GM18502 (cell line): ENCODE measurements at regions not wholly inside any gene's neighbourhood (a gene's known extent, or its start where the extent isn't known, plus 50 kb on each side); places are given as distances from the start of the nearest gene placed in this dataset.
A peak's percentile ranks its signal among the peaks of the same experiment; 100 is the strongest.
"Not testable (repeated sequence)": the region's sequence is repeated elsewhere in the genome, so short reads cannot be mapped to it uniquely, and the experiment has no call there.

Source experiments
- ATAC-seq: cut with Tn5 transposase; IDR thresholded peaks from one replicate; pipeline ENCODE4 v1.9.1; 2021; ENCODE audit warnings: mild to moderate bottlenecking; ENCODE audit not compliant: unreplicated experiment, poor library complexity

DNA sequence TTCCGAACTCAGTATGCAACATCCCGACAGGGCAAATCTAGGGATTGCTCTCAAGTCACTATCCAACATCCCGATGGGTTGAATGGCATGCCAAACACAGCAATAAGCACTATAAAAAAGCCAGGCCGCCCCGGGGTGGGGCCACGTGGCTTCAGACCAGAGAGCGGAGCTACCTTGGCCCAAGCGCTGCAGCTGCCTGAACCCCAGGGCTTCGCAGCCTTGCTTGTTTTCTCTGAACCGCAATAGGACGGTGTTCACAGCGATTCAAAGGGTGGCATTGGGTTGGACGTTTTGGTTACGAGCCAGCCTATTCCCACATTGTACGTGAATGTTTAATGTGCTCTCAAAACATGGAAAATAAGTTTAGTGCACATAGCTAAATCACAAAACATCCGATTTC is 161.0 kb downstream of the SYT15 start:
- ATAC-seq: not testable (repeated sequence)

DNA sequence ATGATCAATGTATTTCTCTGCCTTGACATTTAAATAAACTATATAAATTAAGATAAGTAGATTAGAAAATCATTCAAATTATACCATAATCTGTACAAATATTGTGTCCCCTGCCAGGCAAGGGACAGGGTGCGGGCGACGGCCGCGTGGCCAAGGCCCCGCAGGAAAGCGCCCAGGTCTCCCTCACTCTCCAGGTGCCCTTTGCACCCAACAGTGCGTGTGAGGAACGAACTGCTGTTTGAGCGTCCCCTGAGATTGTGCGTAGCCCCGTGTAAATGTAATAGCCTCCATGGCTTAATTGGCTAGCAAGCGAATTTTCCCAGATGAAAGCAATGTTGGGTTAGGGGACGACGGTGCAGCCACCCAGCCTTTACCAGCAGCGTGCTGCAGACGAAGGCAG is 161.4 kb downstream of the SYT15 start:
- ATAC-seq: not testable (repeated sequence)

DNA sequence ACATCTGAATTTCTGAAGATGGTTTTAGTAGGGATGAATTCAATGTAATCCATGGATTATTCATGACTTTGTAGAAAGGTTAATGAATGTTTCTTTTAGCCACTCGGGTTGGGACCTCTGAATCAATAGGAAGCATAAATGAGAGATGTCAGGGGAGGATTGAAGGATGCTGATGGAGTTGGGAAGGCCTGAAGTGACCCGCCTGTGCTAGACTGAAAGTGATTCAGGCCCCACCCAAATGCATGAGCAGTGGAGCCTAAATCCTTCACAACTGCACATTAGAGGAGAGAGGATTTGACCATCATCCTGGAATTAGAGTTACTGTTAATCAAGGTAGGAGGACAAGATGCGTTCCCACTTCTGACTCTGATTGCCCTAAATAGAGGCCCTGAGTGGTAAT is 162.2 kb upstream of the PTPN20 start:
- ATAC-seq: not testable (repeated sequence)

DNA sequence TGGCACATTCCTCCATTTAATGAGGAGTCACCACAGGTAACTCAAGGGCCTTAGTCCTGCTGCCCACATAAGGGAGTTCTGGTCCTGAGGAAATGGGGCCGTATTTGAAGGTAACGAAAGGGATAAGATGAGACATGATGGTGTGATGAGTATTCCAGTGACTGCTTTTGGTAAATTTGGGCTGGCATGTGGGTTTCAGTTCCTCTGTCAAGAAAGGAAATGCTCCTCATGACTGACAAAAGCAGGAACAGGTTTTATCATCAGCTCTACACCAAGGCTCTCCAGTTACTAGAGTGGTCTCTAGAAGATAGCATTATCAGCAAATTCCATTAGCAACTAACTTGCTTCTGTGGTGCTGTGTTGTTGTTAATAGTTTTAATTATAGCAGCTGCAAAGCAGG is 161.8 kb upstream of the PTPN20 start:
- not testable (repeated sequence) for ATAC-seq

DNA sequence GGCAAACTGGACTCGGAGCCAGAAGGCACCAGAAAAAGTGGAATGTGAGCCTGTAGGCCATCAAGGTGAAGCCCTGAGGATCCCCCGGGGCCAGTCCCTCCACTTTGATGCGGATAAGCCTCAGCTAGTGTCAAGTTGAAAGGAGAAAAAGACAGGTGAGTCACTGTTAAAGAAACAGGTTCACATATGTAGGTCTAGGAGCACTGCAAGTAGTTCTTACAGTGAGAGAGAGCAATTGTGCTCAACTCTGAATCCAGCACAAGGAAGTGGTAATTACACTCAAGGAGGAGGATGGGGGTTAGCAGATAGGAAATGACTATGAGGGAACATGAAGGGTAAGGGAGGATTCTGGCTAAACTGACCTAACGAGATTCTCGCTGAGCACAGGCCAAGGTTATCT is 157.5 kb upstream of the PTPN20 start:
- not testable (repeated sequence) for ATAC-seq

DNA sequence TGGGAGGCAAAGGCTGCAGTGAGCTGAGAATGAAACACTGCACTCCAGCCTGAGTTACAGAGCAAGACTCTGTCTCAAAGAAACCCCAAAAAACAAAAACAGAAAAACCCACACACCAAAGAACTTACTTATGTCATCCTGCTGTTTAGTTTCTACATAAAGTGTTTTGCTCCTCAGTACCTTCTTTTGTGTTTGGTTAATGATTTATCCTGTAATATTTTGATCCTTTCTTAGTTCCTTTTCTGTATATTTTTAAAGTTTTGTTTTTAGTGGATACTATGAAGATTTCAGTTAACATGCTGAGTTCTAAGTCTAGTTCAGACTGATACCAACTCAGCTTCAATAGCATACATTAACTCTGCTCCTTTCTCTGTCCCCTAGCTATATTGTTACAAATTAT is 149.8 kb upstream of the PTPN20 start:
- not testable (repeated sequence) for ATAC-seq

DNA sequence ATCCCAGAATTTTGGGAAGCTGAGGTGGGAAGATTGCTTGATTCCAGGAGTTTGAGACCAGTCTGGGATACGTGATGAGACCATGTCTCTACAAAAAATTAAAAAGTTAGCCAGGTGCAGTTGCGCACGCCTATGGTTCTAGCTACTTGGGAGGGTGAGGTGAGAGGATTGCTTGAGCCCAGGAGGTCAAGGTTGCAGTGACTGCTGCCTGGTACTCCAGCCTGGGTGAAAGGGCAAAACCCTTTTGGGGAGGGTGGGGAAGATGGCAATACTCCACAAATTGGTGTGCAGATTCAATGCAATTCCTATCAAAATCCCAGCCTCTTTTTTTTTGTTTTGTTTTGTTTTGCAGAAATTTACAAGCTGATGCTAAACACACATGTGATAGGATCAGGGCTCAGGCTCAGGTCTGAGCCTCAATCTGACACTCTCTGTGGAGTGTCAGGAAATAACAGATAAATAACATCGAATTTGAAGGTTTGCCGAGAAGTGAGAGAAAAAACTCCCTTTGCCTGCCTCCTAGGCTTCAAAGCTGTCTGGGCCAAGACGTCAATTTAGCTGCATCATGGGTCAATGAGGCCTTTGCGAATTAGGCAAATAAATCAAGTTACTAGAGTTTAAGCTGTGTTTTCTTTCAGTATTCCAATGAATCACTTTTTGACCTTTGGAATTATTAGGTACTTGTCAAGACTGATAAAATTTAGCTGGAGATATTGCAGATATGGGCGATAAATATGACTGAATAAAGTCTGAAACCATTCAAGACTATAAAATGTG is 142.5 kb upstream of the PTPN20 start:
- ATAC-seq: not testable (repeated sequence)

DNA sequence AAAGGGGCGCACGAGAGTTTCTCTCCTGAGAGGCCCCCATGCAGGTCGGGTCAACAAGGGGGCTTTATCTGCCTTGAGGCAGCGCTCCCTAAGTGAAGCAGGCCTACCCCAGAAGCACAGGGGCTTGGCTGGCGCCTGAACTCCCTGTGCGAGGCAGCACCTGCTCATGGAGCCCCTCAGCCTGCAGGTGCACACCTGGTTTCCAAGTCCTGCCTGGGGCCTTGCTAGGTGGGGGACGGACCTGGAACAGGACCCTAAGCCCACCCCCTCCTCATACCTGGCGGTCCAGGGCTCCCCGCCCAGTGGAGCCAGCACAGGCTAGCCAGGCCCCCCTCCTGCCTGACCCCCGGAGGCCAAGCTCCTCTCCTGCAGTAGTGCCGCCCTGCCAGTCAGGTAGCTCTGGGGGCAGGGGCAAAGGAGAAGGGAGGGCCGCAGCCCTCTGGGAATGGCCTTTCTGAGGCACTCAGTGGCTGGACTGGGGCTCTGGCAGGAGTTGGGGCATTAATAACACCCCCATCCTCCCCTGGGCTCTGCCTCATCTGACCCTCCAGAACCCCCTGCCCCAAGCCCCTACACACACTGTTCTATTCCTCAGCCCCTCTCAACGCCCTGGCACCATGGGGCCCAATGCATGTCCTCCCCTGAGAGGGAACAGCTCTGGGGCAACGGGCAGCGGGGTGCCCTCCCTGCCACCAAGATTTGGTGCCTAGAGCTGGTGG is 137.9 kb upstream of the PTPN20 start:
- ATAC-seq: not testable (repeated sequence)

DNA sequence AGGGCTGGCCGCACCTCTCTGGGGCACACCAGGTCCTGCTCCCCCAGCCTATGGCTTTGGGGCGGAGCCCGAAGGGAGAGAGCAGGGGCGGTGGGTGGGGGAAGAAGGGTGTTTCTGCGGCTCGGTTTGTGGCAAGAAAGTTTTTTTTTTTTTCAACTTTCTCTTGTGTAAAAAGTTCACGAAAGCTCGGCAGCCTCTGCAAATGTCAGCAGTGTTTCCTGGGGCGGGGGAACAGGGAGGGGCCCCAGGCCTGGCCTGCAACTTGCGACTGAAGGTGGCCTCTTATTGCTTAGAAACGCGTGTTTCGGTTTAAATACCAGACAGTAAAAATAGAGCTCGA is 137.4 kb upstream of the PTPN20 start:
- not testable (repeated sequence) for ATAC-seq

DNA sequence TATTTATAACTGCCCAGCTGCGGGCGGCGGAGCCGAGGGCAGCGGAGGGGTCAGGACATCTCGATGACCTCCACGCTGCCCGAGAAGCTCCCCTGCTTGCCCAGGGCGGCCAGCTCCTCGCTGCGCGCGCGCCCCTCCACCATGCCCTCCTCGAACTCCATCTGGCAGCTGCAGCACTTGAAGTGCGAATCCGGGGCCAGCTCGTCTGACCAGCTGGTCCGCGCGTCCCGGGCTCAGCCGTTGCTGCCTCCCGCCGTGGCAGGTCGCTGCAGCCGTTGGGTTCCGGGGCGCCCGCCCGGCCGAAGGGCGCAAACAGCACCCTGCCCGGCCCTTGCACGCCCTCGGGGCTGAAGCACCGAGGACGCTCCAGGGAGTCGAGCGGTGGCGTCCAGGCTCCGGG is 136.9 kb upstream of the PTPN20 start:
- not testable (repeated sequence) for ATAC-seq

DNA sequence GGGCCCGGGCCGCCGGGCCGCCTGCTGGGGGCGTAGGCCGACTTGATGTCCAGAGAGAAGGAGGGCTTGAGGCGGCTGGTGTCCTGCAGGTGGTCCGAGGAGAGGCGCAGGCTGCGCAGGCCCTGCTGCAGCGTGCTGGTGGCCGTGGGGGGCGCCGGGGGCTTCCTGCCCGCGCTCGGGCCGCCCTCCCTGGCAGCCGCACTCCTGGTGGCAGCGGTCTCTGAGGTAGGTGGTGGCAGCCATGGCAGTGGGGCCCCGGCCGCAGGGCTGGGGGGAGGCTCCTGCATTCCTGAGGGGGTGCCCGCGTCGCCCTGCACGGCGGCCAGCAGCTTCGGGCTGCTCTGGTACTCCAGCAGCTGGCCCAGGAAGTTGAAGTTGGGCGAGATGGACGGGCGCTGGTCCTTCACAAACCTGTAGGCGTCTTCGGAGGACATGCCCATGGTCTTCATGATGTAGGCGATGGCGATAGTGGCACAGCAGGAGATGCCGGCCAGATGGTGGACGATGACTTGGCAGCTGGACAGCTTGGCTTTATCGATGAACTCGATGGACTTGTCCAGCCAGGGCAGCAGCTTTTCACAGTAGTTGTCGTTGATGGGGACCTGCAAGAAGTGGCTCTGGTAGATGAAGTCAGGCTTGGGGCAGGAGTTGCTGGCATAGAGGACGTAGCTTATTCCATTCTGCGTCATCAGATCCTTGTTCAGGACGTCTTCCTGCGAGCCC is 136.1 kb upstream of the PTPN20 start:
- ATAC-seq: not testable (repeated sequence)

DNA sequence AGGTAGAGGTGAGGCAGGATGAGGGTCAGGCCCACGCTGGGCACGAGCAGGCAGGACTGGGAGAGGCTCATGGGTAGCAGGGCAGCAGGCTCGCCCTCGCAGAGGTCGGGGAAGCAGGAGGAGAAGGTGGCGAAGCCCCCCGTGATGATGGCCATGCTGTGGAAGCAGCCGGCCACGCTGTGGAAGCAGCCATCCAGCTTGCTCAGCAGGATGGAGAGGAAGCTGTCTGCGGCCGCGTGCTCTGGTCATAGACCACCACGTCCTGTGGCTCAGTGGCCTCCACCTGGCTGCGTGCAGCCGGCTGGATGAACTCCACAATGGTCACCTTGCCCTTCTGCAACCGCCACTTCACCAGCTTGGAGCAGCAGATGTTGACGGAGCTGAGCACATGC is 135.6 kb upstream of the PTPN20 start:
- not testable (repeated sequence) for ATAC-seq

DNA sequence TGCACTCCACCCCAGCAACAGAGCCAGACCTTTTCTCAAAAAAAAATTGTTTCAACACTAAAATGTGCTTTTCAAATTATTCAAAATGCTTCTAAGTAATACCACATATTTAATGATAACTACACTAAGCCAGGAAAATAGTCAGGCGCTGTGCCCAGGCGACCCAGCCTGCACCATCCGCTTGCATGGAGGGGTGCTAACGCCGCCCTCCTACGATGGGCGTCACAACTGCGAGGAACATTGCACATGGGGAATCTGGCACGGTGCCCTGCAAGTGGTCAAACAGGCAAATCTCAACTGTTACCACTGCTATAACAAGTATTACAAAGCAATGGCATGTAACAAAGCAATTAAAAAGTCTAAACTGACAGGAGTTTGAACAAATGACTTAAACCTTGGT is 131.7 kb upstream of the PTPN20 start:
- not testable (repeated sequence) for ATAC-seq

DNA sequence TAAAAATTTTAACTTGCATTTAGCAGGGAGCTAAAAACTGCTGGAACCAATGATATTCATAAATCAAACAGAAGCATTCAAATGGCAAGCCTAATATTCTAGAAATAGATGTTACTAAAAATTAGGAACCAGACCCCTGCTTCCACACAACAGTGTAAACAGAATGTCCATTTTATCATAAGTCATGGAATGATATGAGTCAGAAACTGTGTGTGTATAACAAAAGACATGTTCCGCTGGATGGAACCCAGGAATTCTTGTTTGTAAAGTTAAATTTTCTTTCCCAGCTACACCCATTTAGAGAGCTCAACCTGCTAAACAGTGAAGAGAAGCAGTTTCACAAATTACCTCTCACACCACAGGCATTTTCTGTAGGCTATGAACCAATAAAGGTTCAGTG is 131.1 kb upstream of the PTPN20 start:
- not testable (repeated sequence) for ATAC-seq

DNA sequence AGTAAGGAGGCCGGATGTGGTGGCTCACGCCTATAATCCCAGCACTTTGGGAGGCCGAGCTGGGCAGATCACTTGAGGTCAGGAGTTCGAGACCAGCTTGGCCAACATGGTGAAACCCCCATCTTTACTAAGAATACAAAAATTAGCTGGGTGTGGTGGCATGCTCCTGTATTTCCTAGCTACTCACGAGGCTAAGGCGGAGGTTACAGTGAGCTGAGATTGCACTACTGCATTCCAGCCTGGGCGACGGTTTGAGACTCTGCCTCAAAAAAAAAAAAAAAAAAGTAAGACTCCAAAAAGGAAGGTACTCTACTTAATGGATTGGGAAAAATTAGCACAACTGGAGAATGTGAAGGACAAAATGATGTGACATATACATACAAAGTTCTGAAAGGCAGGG is 130.2 kb upstream of the PTPN20 start:
- ATAC-seq: not testable (repeated sequence)

DNA sequence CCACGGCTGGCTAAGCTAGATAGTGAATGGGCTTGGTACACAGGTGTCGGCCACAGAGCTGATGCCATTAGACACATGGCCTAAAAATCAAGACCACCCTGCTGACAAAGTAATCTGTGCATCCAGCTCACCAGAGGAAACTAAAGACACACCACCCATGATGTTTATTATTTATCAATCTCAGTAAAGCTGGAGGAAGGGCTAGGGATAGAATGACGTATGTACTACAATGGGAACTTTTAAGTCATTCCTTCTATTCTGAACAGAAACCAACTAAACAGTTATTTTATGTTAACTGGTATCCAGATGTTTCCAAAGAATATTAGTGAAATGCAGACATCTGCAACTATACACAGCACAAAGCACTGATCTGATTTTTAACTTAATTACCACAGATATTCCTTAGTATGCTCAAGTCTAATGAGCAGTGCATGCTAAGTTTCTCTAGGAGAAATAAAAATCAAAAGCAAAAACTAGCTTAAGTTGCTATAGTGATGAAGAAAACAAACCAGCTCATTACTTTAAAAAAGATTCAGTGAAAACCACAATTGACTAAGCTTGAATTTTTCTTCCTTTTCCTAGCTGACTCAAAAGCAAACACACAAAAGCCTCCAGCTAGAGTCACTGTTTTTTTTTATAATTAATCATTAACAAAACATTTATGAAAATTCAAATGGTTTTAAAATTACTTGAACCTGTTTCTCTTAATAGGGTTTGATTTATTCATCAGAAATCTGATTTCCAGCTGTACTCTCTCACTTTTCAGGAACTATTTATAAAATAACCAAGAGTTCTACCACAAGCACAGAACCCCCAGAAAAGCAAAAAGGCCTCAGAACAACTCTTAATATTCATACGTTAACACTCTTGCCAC is 129.0 kb upstream of the PTPN20 start:
- ATAC-seq: not testable (repeated sequence)

DNA sequence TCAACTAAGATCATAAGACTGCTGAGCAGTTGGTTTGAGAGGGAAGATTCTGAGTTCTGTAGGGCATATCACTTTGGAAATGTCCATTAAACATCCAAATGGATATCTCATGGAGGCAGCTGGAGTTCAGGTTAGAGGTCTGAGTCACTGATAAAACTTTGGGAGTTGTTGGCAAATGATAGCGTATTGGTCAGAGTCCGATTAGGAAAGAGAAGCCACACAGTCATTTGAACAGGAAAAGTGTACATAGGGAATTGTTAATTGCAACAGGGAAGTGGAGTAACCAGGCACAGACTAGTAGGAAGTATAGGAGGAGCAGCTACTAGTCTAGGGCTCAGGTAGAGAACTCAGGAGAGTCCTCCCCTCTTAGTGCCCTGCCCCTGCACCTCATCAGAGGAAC is 126.6 kb upstream of the PTPN20 start:
- not testable (repeated sequence) for ATAC-seq

DNA sequence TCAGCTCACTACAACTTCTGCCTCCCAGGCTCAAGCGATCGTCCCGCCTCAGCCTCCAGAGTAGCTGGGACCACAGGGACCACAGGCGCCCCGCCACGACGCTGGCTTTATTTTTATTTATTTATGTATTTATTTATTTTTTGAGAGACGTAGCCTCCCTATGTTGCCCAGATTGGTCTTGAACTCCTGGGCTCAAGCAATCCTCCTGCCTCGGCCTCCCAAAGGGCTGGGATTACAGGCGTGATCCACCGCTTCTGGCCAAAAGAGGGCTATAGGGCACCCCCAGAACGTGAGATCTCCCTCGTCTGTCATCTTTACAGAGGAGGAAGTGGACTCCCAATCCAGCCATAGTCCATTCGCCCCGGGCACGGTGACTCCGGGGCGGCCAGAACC is 125.1 kb upstream of the PTPN20 start:
- ATAC-seq: not testable (repeated sequence)

DNA sequence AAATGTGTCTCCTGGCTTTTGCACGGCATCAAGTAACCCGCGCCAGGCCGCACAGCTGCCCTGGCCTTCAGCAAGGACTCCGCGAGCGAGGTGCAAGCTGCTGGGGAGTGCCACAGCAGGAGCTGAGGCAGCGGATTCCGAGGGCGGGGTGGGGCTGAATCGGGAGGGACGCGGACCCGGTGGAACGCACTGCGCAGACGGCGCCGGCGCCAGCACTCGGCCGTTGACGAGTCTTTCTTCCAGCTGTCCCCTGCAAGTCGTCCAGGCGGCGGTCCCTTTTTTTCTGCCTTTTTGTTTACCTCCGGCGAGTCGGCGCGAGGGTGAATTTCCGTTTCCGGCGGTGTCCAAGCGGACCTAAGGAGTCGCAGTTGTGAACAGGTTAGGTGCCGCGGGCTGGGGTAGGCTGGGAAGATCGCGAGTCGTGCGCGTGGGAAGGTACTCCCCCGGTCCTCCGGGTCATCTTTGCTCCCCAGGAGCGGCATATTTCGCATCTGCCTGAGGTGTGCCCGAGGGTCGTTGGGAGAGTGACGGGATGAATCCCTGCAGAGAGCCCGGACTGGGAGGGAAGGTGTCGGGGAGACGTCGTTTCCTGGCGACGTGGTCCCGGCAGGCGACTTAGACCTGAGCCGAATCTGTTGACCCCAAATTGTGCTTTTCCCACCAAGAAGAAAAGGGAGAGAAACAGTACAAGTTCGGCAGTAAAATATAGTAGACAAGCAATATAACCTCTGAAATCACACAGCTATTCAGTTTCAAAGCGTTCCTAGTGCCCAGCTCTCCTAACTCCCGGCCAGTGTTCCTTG is 124.5 kb upstream of the PTPN20 start:
- ATAC-seq: peak; percentile 89

DNA sequence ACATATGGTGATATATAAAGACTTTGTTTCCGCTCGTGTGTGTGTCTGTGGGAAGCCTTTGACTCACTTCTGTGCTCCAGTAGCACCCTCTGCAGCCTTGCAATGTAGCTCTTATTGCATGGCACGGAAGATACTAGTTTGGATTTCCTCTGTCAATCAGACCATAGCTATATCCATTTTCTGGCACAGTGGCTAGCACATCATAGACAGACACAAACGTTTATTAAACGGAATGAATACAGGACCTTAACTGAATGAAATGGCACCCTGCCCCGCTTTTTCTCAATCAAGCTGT is 124.0 kb upstream of the PTPN20 start:
- ATAC-seq: peak; percentile 56
